NAMALWA (cell line): ENCODE measurements at regions not wholly inside any gene's neighbourhood (a gene's known extent, or its start where the extent isn't known, plus 50 kb on each side); places are given as distances from the start of the nearest gene placed in this dataset.

ENCODE experiments used
- DNase-seq: peaks from one replicate; pipeline ENCODE4 v3.0.0-alpha.2; 2015; ENCODE audit warnings: low spot score

- no peak for DNase-seq
These were observed 131.0 kb upstream of the PHACTR1 start for GRCh38 chr6:12585497-12585958.

DNA sequence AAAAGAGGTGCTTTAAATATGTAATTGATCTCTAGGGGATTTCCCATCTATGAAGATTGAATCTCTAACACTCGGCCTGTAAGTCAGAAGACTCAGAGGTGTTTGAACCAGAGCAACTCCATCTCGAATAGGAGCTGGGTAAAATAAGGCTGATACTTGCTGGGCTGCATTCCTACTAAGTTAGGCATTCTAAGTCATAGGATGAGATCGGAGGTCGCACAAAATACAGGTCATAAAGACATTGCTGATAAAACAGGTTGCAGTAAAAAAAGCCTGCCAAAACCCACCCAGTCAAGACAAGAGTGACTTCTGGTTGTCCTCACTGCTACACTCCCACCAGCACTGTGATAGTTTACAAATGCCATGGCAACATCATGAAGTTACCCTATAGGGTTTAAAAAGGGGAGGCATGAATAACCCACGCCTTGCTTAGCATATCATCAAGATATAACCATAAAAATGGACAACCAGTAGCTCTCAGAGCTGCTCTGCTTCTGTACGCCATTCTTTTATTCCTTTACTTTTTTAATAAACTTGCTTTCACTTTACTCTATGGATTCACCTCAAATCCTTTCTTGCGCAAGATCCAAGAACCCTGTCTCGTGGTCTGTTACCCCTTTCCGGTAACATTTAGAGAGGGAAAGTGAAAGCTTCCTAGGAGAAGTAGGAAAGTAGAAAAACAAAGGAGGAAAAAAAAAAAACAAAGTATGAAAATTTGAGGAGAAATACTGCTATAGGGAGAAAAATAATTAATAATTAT, 129.7 kb upstream of the PHACTR1 start:
- no peak for DNase-seq

DNA sequence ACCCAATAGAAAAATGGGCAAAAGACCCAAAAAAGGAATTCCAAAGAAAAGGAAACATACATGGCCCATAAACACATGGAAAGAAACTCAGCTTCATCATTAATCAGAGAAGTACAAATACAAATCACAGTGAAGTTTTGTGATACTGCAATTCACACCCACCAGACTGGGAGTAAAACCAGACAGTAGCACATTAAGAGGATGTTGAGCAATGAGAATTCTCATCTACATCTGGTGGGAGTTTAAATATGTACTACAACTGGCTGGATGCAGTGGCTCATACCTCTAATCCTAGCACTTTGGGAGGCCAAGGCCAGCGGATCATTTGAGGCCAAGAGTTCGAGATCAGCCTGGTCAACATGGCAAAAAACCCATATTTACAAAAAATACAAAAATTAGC, 125.7 kb upstream of the PHACTR1 start:
- DNase-seq = no peak

- DNase-seq = no peak
These were observed 123.9 kb upstream of the PHACTR1 start for GRCh38 chr6:12592634-12593033.

DNA sequence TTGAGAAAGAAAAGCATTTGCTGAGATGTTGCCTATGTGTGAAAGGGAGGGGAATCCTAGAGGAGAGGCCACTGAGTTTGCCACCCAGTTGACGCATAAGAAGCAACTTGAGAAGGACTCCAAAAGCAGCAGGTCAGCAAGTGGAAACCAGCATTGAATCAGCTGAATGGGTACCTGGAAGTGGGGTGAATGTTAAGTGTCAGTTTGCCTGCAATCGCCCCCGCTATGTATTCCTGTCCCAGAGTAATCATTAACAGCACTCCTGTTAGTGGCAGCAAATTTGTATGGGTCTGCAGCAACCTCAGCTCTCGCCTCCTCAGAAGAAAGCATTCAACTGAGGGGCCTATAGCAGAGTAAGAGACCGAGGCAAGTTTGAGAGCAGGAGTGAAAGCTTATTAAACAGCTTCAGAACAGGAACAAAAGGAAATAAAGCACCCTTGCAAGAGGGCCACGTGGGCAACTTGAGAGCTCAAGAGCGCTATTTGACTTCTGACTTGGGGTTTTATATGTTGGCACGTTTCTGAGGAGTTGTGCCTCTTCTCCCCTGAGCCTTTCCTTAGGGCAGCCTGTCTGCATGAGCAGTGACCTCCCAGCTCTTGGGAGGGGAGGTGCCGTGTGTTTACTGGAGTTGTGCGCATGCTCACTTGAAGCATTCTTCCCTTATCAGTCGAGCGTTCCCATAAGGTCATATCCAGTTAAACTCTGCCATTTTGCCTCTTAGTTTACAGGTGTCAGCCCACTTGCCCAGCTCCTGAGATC, 122.6 kb upstream of the PHACTR1 start:
- DNase-seq = no peak

DNA sequence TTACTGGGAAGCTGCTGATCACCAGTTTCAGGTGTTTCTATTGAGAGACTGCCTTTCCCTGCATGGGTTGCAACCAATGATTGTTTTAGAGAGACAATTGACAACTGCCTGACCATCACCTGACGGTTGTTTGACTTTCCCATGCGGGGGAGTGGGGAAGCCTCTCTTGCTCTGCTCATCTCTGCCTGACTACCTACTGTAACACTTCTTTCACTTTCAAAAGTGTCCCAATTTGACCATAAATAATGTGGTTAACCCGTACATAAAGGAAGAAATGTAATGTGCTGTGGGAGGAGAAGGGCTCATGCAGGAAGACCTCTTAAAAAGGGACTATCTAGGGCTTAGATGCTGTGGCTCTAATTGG, 122.1 kb upstream of the PHACTR1 start:
- DNase-seq = peak; percentile 16

DNA sequence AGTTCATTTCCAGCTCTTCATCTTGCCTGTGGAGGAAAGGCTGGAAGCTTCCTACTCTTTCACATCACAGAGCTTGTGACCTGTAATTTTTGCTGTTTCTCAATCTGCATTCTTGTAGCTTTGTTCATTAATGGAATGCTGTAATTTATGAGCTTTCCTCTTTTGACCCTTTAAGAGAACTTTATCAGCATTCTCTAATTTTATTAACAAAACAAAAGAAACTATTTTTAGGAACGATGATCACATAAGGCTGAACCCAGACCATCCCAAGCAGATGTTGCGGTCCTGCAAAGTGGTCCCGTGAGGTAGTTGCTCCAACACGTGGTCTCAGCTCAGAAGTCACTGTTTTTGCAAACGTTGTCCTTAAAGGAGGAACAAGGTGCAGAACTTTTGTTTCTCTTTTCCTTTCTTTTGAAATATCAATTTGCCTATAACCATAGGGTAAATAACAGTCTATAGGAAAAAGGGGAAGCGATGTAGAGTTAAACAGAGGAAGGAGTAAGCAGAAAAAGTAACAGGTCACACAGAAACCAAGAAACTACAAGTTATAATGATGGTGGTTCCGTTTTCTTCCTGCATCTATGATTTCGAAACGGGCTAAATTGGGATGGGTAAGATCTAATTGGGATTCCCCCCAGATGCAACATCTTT, 121.3 kb upstream of the PHACTR1 start:
- DNase-seq = peak; percentile 73

DNA sequence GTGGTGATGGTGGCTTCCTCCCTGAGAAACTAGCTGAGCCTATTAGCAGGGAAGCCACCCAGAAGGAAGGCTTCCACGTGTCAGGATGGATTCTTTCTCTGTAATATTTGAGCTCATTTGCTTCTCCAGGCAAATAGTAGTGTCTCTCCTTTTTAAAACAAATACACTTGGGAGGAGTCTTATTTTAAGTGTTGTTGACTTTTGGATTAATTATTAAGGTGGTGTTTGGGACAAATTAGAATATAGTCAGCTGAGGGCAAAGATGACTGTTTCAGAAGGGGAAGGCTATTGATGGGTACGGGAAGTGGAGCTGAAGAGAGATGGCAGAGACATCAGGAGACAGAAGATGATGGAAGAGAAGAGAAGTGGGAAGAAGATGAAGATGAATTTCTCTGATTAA, 119.8 kb upstream of the PHACTR1 start:
- DNase-seq = no peak

- DNase-seq = no peak
These were observed 117.6 kb upstream of the PHACTR1 start for GRCh38 chr6:12598919-12599318.

- DNase-seq = peak; percentile 25
These were observed 114.7 kb upstream of the PHACTR1 start for GRCh38 chr6:12601881-12602280.

DNA sequence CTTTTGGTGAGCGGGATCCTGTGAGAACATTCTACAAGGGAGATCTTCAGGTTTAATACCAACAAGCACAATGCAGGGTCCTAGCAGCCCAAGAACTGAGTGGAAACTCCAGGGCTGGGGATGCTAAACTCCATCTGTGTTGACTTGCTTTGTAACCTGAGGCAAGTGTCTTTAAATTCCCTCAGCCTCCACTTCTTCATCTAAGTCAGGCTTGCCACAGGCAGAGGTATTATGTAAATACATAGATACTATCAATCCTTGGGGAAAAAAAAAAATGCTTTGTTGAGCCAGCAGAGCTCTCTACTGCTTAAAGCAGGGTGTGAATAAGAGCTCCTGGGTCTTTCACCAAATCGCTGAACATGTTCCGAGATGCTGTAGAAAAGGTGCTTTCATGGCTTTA, 114.2 kb upstream of the PHACTR1 start:
- no peak for DNase-seq

DNA sequence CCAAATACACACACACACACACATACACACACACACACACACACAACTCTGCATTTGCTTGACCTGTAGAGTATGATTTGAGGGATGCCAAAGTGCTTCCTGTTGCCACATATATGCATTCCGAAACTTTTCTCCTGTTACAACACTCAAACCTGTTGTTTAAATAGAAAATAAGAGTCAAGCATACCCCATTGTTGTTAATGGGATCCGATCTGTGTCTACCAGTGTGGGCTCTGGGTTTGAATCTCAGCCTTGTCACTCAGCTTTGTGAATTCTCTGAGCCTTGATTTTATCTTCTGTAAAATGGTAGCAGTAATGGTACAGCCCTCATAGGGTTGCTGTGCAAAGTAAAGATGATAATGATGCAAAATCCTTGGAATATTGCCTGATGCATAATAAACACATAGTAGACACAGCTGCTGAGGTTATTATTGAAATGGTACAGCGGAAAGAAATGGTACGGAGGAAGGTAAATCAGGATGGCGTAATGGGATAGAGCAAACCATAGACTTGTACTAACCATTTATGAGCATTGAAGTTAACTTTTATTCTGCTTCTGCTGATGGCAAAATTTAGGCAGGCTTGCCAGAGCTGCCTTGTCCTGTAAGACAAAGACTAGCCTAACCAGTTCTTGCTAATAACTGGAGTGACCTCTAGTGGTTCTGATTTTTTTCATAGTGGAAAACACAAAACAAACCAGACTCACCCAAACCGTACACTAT, 113.5 kb upstream of the PHACTR1 start:
- DNase-seq = peak; percentile 65

DNA sequence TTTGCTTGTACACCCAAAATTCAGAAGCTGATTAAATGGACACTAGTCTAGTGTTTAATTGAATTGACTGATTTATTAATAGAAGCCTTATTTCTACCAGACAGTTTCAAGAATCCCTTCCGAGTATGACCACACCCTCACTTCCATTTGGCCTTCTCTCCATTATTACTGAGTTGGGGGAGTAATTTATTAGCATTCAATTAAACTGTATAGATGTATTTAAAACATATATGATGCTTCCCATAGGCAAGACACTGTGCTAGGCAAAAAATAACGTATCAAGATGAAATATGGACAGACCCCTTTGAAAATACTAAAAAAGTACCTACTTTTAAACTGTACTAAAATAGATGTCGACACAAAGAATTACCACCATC, 112.9 kb upstream of the PHACTR1 start:
- no peak for DNase-seq

DNA sequence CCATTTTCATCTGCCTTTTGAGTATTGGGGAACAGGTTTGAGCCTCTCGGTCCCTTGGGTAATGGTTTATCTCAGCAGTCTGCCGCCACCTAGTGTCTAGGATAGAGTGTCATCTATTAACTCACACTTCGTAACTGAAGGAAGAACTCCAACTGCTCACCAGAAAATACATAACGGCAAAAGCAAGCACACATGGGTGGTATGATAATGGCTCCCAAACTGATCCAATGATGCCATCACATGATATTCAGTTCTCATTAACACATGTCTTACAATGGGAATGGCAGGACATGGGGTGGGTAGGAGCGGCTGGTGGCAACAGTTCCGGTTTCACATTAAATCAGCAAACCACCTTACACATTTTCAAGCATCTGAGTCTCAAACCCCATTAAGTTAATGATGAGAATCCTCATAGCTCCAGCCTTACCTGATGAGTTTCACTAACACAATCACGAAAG, 110.7 kb upstream of the PHACTR1 start:
- DNase-seq = peak; percentile 84

GRCh38 chr6:12606616-12607015, 110.0 kb upstream of the PHACTR1 start:
- DNase-seq = no peak

- peak; percentile 12 for DNase-seq
These were observed 108.3 kb upstream of the PHACTR1 start for GRCh38 chr6:12608016-12608860.

- DNase-seq = no peak
These were observed 107.7 kb upstream of the PHACTR1 start for GRCh38 chr6:12608874-12609273.

DNA sequence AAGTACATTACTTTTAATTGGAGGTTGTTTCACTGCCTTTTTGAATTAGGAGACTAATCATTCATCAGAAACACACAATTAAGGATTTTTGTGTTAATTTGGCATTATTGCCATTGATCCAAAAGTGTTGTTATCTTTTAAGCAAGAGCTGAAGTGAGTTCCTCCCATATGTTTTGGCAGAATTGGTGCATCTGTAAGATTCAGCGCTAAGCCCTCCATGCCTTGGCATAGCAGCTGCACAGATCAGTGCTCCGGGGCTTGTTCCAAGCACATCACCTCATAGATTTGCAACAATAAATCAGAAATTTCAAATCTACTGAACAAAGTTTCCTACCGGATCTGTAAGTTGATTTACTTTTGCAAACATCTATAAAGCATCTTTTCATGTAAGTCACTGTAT, 106.8 kb upstream of the PHACTR1 start:
- no peak for DNase-seq

GRCh38 chr6:12610862-12611261, 105.7 kb upstream of the PHACTR1 start:
- DNase-seq = no peak

DNA sequence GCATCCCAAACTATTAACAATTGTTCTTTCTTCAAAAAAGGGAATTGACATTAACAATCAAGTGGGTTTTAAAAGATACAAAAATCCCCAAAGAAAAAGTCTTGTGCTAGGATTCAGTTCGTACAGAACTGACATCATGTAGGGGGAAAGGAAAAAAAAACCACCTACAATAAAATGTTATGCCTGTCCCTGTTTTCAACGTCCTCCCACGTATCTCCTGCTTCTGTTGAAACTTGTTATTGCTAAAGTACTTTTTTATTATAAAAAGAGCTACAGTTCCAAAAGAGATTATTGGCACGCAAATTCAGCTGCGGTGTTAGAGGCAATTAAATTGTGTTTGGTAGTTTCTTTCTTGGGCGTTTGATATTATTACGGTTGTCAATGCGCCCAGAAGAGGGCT, 102.8 kb upstream of the PHACTR1 start:
- DNase-seq = no peak

GRCh38 chr6:12614456-12614855, 102.1 kb upstream of the PHACTR1 start:
- DNase-seq = no peak
